Gastroesophageal sphincter (tissue), 3 donors: ENCODE measurements at regions not wholly inside any gene's neighbourhood (a gene's known extent, or its start where the extent isn't known, plus 50 kb on each side); places are given as distances from the start of the nearest gene placed in this dataset.

ENCODE experiments used
- EP300 ChIP-seq: sonication (generic); formaldehyde crosslinking; IDR thresholded peaks from one replicate; pipeline ENCODE4 v1.6.1; 2017; ENCODE audit warnings: antibody characterized with exemption, mild to moderate bottlenecking
- TF ChIP-seq, protein P1 (sequence below), 4 experiments: fragments of 200-600 bp in 2 of 4; fragments of 450-650 bp in 2 of 4; sonication (generic) in 1 of 4; IDR thresholded peaks; one replicate each; pipeline ENCODE4 v1.5.1; 2017 to 2019; ENCODE audit warnings: antibody characterized with exemption in 4 of 4, mild to moderate bottlenecking in 2 of 4, moderate library complexity in 2 of 4

DNA sequence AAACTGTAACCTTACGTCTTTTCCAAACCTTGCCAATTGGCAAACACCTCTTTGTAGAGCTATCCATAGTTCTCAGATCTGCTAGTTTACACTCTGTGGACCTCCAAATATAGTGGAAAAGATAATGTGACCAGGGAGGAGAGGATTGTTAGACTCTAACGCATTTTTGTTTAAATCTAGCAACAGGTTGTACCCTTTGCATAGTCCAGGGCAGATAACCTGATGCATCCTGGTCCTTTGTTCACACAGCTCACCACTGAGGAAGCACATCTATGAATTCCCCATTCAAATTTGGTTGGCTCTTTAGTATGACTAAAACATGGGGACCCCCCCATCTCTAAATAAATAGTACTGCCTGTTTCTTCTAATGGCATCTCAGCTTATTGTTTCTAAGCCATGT, 55.9 kb downstream of the PAGE2 start:
- TF ChIP-seq, protein P1, sequence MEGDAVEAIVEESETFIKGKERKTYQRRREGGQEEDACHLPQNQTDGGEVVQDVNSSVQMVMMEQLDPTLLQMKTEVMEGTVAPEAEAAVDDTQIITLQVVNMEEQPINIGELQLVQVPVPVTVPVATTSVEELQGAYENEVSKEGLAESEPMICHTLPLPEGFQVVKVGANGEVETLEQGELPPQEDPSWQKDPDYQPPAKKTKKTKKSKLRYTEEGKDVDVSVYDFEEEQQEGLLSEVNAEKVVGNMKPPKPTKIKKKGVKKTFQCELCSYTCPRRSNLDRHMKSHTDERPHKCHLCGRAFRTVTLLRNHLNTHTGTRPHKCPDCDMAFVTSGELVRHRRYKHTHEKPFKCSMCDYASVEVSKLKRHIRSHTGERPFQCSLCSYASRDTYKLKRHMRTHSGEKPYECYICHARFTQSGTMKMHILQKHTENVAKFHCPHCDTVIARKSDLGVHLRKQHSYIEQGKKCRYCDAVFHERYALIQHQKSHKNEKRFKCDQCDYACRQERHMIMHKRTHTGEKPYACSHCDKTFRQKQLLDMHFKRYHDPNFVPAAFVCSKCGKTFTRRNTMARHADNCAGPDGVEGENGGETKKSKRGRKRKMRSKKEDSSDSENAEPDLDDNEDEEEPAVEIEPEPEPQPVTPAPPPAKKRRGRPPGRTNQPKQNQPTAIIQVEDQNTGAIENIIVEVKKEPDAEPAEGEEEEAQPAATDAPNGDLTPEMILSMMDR (IDR thresholded peaks at IDR 0.05), result no peak
- no peak for TF ChIP-seq EP300
